ENCODE measurements at regions not wholly inside any gene's neighbourhood (a gene's known extent, or its start where the extent isn't known, plus 50 kb on each side); places are given as distances from the start of the nearest gene placed in this dataset.

DNA sequence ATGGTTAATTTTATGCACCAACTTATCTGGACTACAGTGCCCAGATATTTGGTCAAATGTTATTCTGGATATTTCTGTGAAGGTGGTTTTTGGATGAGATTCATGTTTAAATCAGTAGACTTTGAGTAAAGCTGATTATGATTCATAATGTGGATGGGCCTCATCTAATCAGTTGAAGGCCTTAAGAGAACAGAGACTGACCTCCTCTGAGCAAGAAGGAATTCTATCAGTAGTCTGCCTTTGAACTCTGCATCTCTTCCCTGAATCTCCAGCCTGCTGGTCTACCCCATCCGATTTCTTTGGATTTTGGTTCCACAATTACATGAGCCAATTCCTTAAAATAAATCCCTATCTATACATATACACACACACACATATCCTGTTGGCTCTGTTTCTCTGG lies 82.8 kb upstream of the MAP4K3 start:
- no peak for DNase-seq
- no peak overlapping the region for H3K27ac Mint-ChIP-seq
- H3K4me1 Mint-ChIP-seq = no peaks in the 10 kb centered on the region
- H3K36me3 Mint-ChIP-seq = no peaks in the 10 kb centered on the region
- H3K9me3 Mint-ChIP-seq = peaks cover 3% of the 10 kb centered on the region
- no peaks in the 10 kb centered on the region for H3K27me3 Mint-ChIP-seq
- CTCF ChIA-PET = no interaction called here
- no peak overlapping the region for H3K4me3 Mint-ChIP-seq

GRCh38 chr2:39521876-39522517 lies 84.9 kb upstream of the MAP4K3 start:
- H3K27me3 Mint-ChIP-seq = no peaks in the 10 kb centered on the region
- CTCF ChIA-PET = no interaction called here
- H3K27ac Mint-ChIP-seq = no peak overlapping the region
- DNase-seq = no peak
- no peaks in the 10 kb centered on the region for H3K36me3 Mint-ChIP-seq
- no peak overlapping the region for H3K4me3 Mint-ChIP-seq
- H3K9me3 Mint-ChIP-seq = peaks cover 3% of the 10 kb centered on the region
- no peaks in the 10 kb centered on the region for H3K4me1 Mint-ChIP-seq

DNA sequence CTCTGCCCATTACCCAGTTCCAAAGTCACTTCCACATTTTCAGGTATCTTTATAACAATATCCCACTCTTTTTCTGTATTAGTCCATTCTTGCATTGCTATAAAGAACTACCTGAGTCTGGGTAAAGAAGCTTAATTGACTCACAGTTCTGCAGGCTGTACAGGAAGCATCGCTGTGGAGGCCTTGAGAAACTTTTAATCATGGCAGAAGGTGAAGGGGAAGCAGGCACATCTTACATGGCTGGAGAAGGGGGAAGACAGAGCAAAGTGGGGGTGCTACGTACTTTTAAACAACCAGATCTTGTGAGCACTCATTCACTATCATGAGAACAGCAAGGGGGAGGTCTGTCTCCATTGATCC lies 85.4 kb upstream of the MAP4K3 start:
- no peak for DNase-seq
- Mint-ChIP-seq H3K4me1 (no peaks in the 10 kb centered on the region), H3K36me3 (no peaks in the 10 kb centered on the region), H3K27me3 (no peaks in the 10 kb centered on the region), H3K4me3 (no peak overlapping the region), H3K9me3 (peaks cover 3% of the 10 kb centered on the region), H3K27ac (no peak overlapping the region)
- CTCF ChIA-PET = no interaction called here

- Mint-ChIP-seq H3K9me3 (peaks cover 3% of the 10 kb centered on the region), H3K4me3 (no peak overlapping the region), H3K36me3 (no peaks in the 10 kb centered on the region), H3K27ac (no peak overlapping the region), H3K4me1 (no peaks in the 10 kb centered on the region), H3K27me3 (no peaks in the 10 kb centered on the region)
- DNase-seq = no peak
- CTCF ChIA-PET = no interaction called here
These were observed 86.4 kb upstream of the MAP4K3 start for GRCh38 chr2:39523308-39524044.

DNA sequence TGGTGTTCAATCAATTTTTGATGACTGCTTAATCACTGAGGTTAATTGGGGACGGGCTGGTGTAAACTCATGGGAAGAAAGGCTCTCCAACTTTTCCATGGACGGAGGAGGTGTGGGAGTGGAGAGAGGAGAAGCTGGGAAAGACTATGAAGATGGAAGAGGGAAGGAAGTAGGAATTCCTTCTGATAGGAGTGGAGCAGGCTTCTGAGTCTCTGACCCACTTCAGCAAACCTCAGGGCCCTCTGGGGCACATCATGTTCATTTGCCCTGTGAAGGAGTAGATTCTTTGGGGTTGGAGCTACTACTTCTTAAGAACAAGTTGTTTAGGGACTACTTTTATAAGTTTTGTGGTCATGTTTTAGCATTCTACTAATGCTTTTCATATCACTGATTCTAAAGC lies 87.0 kb upstream of the MAP4K3 start:
- no peak for DNase-seq
- H3K4me1 Mint-ChIP-seq = no peaks in the 10 kb centered on the region
- H3K27ac Mint-ChIP-seq = no peak overlapping the region
- no peak overlapping the region for H3K4me3 Mint-ChIP-seq
- CTCF ChIA-PET = no interaction called here
- no peaks in the 10 kb centered on the region for H3K27me3 Mint-ChIP-seq
- H3K9me3 Mint-ChIP-seq = peaks cover 3% of the 10 kb centered on the region
- H3K36me3 Mint-ChIP-seq = no peaks in the 10 kb centered on the region

- Mint-ChIP-seq H3K4me1 (no peaks in the 10 kb centered on the region), H3K36me3 (no peaks in the 10 kb centered on the region), H3K27ac (no peak overlapping the region), H3K4me3 (no peak overlapping the region), H3K9me3 (peaks cover 3% of the 10 kb centered on the region), H3K27me3 (no peaks in the 10 kb centered on the region)
- CTCF ChIA-PET = no interaction called here
- no peak for DNase-seq
These were observed 87.9 kb upstream of the MAP4K3 start for GRCh38 chr2:39524756-39525635.

GRCh38 chr2:39525636-39526412 lies 88.7 kb upstream of the MAP4K3 start:
- peaks cover 3% of the 10 kb centered on the region for H3K9me3 Mint-ChIP-seq
- DNase-seq = no peak
- no peaks in the 10 kb centered on the region for H3K27me3 Mint-ChIP-seq
- no peak overlapping the region for H3K27ac Mint-ChIP-seq
- CTCF ChIA-PET = no interaction called here
- no peak overlapping the region for H3K4me3 Mint-ChIP-seq
- no peaks in the 10 kb centered on the region for H3K36me3 Mint-ChIP-seq
- no peaks in the 10 kb centered on the region for H3K4me1 Mint-ChIP-seq

- no peak overlapping the region for H3K27ac Mint-ChIP-seq
- no peaks in the 10 kb centered on the region for H3K36me3 Mint-ChIP-seq
- CTCF ChIA-PET = no interaction called here
- peaks cover 5% of the 10 kb centered on the region for H3K27me3 Mint-ChIP-seq
- no peaks in the 10 kb centered on the region for H3K9me3 Mint-ChIP-seq
- H3K4me1 Mint-ChIP-seq = no peaks in the 10 kb centered on the region
- H3K4me3 Mint-ChIP-seq = no peak overlapping the region
- no peak for DNase-seq
These were observed 91.6 kb upstream of the MAP4K3 start for GRCh38 chr2:39528701-39529100.

- Mint-ChIP-seq H3K4me1 (no peaks in the 10 kb centered on the region), H3K27ac (no peak overlapping the region), H3K9me3 (no peaks in the 10 kb centered on the region), H3K4me3 (no peak overlapping the region), H3K27me3 (peaks cover 5% of the 10 kb centered on the region), H3K36me3 (no peaks in the 10 kb centered on the region)
- DNase-seq = no peak
- CTCF ChIA-PET = no interaction called here
These were observed 92.8 kb upstream of the MAP4K3 start for GRCh38 chr2:39529836-39530235.

- H3K27me3 Mint-ChIP-seq = peaks cover 5% of the 10 kb centered on the region
- DNase-seq = no peak
- H3K27ac Mint-ChIP-seq = no peak overlapping the region
- no peaks in the 10 kb centered on the region for H3K36me3 Mint-ChIP-seq
- H3K4me3 Mint-ChIP-seq = no peak overlapping the region
- H3K9me3 Mint-ChIP-seq = no peaks in the 10 kb centered on the region
- H3K4me1 Mint-ChIP-seq = no peaks in the 10 kb centered on the region
- CTCF ChIA-PET = no interaction called here
These were observed 93.4 kb upstream of the MAP4K3 start for GRCh38 chr2:39530411-39530866.

GRCh38 chr2:39531220-39531777 lies 94.2 kb upstream of the MAP4K3 start:
- Mint-ChIP-seq H3K4me3 (no peak overlapping the region), H3K27me3 (peaks cover 5% of the 10 kb centered on the region), H3K27ac (no peak overlapping the region), H3K4me1 (no peaks in the 10 kb centered on the region), H3K9me3 (no peaks in the 10 kb centered on the region), H3K36me3 (no peaks in the 10 kb centered on the region)
- no peak for DNase-seq
- CTCF ChIA-PET = no interaction called here

DNA sequence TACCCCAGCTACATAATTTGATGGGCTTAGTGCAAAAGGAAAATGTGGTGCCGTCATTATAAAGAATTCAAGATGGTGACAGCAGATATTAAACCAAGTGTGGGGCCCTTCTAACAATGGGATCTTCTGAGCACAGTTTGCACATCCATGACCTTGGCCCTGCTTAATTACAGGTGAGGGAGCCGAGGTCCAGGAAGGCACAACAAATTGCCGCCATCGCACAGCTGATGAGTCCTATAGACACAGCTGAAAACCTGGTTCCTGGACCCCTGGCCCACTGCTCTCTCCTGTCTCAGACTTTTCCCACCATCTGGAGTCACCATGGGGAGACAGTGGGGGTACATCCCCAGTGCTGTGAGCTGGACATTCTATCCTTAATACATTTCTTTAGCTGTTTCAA lies 95.8 kb upstream of the MAP4K3 start:
- peaks cover 5% of the 10 kb centered on the region for H3K27me3 Mint-ChIP-seq
- no peak for DNase-seq
- no peaks in the 10 kb centered on the region for H3K9me3 Mint-ChIP-seq
- no peak overlapping the region for H3K4me3 Mint-ChIP-seq
- no peak overlapping the region for H3K27ac Mint-ChIP-seq
- CTCF ChIA-PET = no interaction called here
- H3K36me3 Mint-ChIP-seq = no peaks in the 10 kb centered on the region
- no peaks in the 10 kb centered on the region for H3K4me1 Mint-ChIP-seq

DNA sequence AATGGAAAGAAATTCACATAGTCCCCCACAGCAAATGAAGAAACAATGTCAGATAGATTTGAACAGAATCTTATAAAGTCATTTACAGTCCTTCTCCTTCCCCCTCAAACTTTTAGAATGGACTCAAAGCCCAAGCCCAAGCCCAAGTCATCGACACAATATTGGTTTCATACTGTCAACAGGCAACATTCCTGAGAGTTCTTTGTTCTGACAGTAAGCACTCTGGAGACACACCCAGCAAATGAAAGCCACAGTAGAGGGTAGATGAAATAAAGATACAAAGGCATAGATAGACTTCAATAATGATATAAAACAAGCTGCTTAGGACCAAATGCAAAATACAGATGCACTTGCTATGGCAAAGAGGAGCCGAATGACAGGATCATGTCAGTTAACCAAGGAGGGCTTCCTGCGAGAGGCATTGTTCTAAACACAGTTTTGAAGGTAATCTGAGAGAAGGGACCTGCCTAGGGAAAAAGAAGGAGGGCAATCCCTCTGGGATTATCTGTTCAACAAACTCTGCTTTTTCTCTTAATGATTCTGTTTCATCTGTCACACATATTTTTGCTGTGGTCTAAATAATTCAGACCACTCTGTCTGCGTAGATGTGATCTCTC lies 97.1 kb upstream of the MAP4K3 start:
- peaks cover 2% of the 10 kb centered on the region for H3K9me3 Mint-ChIP-seq
- H3K4me3 Mint-ChIP-seq = no peak overlapping the region
- peaks cover 5% of the 10 kb centered on the region for H3K27me3 Mint-ChIP-seq
- no peaks in the 10 kb centered on the region for H3K36me3 Mint-ChIP-seq
- DNase-seq = no peak
- H3K27ac Mint-ChIP-seq = no peak overlapping the region
- H3K4me1 Mint-ChIP-seq = no peaks in the 10 kb centered on the region
- CTCF ChIA-PET = no interaction called here

Measured in activated naive CD4-positive, alpha-beta T cell treated with anti-CD3 and anti-CD28 coated beads, Interleukin-2, amount 10 ng/mL, durations not matched to agents 7 days and 5 days (primary cell).